Gastroesophageal sphincter (tissue), 4 donors: ENCODE measurements at regions not wholly inside any gene's neighbourhood (a gene's known extent, or its start where the extent isn't known, plus 50 kb on each side); places are given as distances from the start of the nearest gene placed in this dataset.
A peak's percentile ranks its signal among the peaks of the same experiment; 100 is the strongest.

Experiments
- ATAC-seq: fragments of 150-250 bp; one replicate; pipeline ENCODE4 v1.9.1; 2016; ENCODE audit warnings: mild to moderate bottlenecking, moderate library complexity
- H3K27ac ChIP-seq, 4 donors: fragments of 200-600 bp; sonication (generic) in 3 of 4; 1 replicate in 3 of 4; 2 replicates in 1 of 4; pipeline ENCODE4 v1.5.1; 2016 to 2019
- H3K27me3 ChIP-seq: fragments of 200-600 bp; sonication (generic); one replicate; pipeline ENCODE4 v1.5.1; 2019
- H3K36me3 ChIP-seq, 2 donors: fragments of 200-600 bp; sonication (generic); one replicate each; pipeline ENCODE4 v1.5.1; 2019; ENCODE audit warnings: control low read depth in 1 of 2
- H3K4me1 ChIP-seq, 3 donors: fragments of 200-600 bp; sonication (generic); 1 replicate in 2 of 3; 2 replicates in 1 of 3; pipeline ENCODE4 v1.5.1; 2016 to 2019; ENCODE audit warnings: control low read depth in 2 of 3
- H3K4me3 ChIP-seq, 2 donors: fragments of 200-600 bp; sonication (generic); one replicate each; pipeline ENCODE4 v1.5.1; 2019; ENCODE audit warnings: mild to moderate bottlenecking in 1 of 2, moderate library complexity in 1 of 2
- H3K9me3 ChIP-seq, 3 donors: fragments of 200-600 bp; sonication (generic); one replicate each; pipeline ENCODE4 v1.5.1; 2017 to 2019; ENCODE audit warnings: control low read depth in 2 of 3
- EP300 ChIP-seq: sonication (generic); formaldehyde crosslinking; IDR thresholded peaks from one replicate; pipeline ENCODE4 v1.6.1; 2017; ENCODE audit warnings: antibody characterized with exemption, mild to moderate bottlenecking
- POLR2A ChIP-seq, 2 donors: fragments of 450-650 bp; IDR thresholded peaks; one replicate each; pipeline ENCODE4 v1.6.1; 2017; ENCODE audit warnings: antibody characterized with exemption in 2 of 2, mild to moderate bottlenecking in 2 of 2, moderate library complexity in 1 of 2
- POLR2AphosphoS5 ChIP-seq: sonication (generic); formaldehyde crosslinking; IDR thresholded peaks from one replicate; pipeline ENCODE4 v1.6.1; 2017; ENCODE audit warnings: antibody characterized with exemption
- WGBS, 2 donors: methylation state at CpG; one replicate each; pipeline ENCODE4 v1.1.5; 2018; ENCODE audit warnings: low coverage in 1 of 2; 5-methylcytosine and 5-hydroxymethylcytosine counted together
- TF ChIP-seq, protein P1 (sequence below), 4 experiments: fragments of 200-600 bp in 2 of 4; fragments of 450-650 bp in 2 of 4; sonication (generic) in 1 of 4; IDR thresholded peaks; one replicate each; pipeline ENCODE4 v1.5.1; 2017 to 2019; ENCODE audit warnings: antibody characterized with exemption in 4 of 4, mild to moderate bottlenecking in 2 of 4, moderate library complexity in 2 of 4

DNA sequence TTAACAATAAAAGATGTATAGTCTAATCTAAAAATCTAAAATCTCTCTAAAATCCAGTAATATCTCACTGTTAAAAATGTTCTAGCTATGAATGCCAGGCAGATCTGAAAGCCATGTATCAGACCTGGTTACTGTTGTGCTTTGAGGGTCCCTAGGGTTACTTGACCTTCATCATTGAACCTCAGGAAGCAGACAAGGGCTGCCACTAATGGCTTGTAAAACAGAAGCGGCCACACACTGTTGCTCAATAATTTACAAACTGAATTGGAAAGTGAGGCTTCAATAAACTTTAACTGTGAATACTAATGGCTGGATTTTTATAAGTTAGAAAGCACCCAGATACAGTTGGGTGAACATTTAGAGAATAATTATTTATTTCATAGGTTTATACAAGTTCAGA is 198.0 kb upstream of the RPS23 start:
- Histone ChIP-seq H3K9me3 (no peaks in the 10 kb centered on the region), H3K27ac (no peak overlapping the region), H3K27me3 (no peaks in the 10 kb centered on the region), H3K36me3 (no peaks in the 10 kb centered on the region), H3K4me3 (no peak overlapping the region), H3K4me1 (no peaks in the 10 kb centered on the region)
- ATAC-seq, result no peak
- WGBS, 2 donors, result 90% methylated on average over 1 of the region's 1 CpG; no CpG with 5 or more reads in 1 of the 2 donors
- TF ChIP-seq, protein P1, sequence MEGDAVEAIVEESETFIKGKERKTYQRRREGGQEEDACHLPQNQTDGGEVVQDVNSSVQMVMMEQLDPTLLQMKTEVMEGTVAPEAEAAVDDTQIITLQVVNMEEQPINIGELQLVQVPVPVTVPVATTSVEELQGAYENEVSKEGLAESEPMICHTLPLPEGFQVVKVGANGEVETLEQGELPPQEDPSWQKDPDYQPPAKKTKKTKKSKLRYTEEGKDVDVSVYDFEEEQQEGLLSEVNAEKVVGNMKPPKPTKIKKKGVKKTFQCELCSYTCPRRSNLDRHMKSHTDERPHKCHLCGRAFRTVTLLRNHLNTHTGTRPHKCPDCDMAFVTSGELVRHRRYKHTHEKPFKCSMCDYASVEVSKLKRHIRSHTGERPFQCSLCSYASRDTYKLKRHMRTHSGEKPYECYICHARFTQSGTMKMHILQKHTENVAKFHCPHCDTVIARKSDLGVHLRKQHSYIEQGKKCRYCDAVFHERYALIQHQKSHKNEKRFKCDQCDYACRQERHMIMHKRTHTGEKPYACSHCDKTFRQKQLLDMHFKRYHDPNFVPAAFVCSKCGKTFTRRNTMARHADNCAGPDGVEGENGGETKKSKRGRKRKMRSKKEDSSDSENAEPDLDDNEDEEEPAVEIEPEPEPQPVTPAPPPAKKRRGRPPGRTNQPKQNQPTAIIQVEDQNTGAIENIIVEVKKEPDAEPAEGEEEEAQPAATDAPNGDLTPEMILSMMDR (IDR thresholded peaks at IDR 0.05), result no peak
- TF ChIP-seq POLR2A (IDR thresholded peaks at IDR 0.05), result no peak
- no peak for TF ChIP-seq POLR2AphosphoS5

- no peak for TF ChIP-seq POLR2AphosphoS5
- TF ChIP-seq, protein P1 (IDR thresholded peaks at IDR 0.05), result no peak
- no peak for TF ChIP-seq POLR2A (IDR thresholded peaks at IDR 0.05)
- no peak for TF ChIP-seq EP300
- Histone ChIP-seq H3K27ac (no peak overlapping the region), H3K36me3 (no peaks in the 10 kb centered on the region), H3K4me1 (no peaks in the 10 kb centered on the region), H3K4me3 (no peak overlapping the region), H3K27me3 (no peaks in the 10 kb centered on the region), H3K9me3 (no peaks in the 10 kb centered on the region)
- no peak for ATAC-seq
These were observed 195.1 kb upstream of the RPS23 start for GRCh38 chr5:82473262-82473661.

DNA sequence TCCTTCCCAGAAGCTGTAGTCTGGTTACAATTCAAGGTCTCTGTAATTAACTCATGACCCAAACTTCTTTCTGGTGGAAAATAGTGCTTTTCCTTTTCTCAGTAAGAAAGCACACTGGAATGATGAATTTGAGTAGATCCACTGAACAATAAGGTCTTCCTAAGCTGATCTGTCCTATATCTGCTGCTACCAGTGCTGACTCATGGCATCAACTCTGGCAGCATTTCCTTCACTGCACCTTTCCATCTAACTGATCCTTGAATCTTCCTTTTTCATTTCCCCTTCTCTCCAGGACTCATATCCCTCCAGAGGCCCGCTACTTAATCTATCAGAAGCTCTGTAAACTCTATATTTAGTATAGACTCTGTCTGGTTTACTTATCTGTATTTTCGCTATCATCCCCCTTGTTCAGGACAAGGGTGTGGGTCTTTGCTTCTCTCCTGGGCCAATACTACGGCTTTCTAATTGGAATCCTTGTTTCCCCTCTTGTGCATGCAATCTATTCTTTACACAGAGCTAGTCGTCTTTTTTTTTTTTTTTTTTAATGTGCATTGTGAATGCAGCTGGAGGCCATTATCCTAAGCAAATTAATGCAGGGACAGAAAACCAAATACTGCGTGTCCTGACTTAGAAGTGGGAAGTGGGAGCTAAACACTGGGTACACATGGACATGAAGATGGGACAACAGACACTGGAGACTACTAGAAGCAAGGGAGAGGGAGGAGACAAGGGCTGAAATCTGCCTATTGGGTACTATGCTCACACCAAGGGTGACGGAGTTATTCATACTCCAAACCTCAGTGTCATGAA is 192.2 kb upstream of the RPS23 start:
- WGBS, 2 donors, result 71 to 75% methylated on average over 4 to 5 of the region's 6 CpGs
- ATAC-seq, result no peak
- Histone ChIP-seq H3K36me3 (no peaks in the 10 kb centered on the region), H3K27ac (no peak overlapping the region), H3K4me1 (no peaks in the 10 kb centered on the region), H3K27me3 (no peaks in the 10 kb centered on the region), H3K9me3 (no peaks in the 10 kb centered on the region), H3K4me3 (no peak overlapping the region)
- TF ChIP-seq POLR2AphosphoS5 (no peak), POLR2A (IDR thresholded peaks at IDR 0.05) (no peak), EP300 (no peak)
- TF ChIP-seq, protein P1 (IDR thresholded peaks at IDR 0.05), result no peak

- TF ChIP-seq, protein P1 (IDR thresholded peaks at IDR 0.05), result peak in 1 of 4 experiments; percentile 32
- no peak for TF ChIP-seq POLR2AphosphoS5
- H3K36me3 ChIP-seq, result no peaks in the 10 kb centered on the region
- no peak overlapping the region for H3K4me3 ChIP-seq
- H3K27me3 ChIP-seq, result no peaks in the 10 kb centered on the region
- peaks cover 0 to 8% (median 0%) of the 10 kb centered on the region in 3 donors for H3K9me3 ChIP-seq
- no peak for ATAC-seq
- 62 to 66% methylated on average over 6 of the region's 6 CpGs for WGBS, 2 donors
- no peak overlapping the region for H3K27ac ChIP-seq
- H3K4me1 ChIP-seq, result no peaks in the 10 kb centered on the region
These were observed 188.9 kb upstream of the RPS23 start for GRCh38 chr5:82466986-82467561.

DNA sequence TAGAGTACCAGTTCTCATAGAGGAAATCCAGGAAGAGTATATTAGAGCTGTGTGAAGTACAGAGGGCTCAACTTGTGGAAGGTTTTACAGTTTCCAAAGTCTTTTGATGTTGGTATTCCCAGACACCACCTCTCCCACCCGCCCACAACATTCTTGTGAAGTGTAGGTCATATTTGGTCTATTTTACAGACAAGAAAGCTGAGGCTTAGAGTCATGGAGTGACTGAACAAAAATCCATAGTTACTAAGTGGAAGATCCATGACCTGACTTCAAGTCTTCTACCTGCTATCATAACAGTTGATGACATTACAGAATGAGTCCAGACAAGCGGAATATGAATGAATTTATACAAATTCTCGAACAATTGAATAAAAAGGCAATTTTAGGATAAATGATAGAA is 187.1 kb upstream of the RPS23 start:
- no peak overlapping the region for H3K27ac ChIP-seq
- no peaks in the 10 kb centered on the region for H3K27me3 ChIP-seq
- no peaks in the 10 kb centered on the region for H3K36me3 ChIP-seq
- WGBS, 2 donors, result 79 to 91% methylated on average over 3 of the region's 3 CpGs
- no peaks in the 10 kb centered on the region for H3K4me1 ChIP-seq
- ATAC-seq, result no peak
- H3K4me3 ChIP-seq, result no peak overlapping the region
- peaks cover 0 to 8% (median 0%) of the 10 kb centered on the region in 3 donors for H3K9me3 ChIP-seq
- no peak for TF ChIP-seq POLR2AphosphoS5
- TF ChIP-seq, protein P1 (IDR thresholded peaks at IDR 0.05), result no peak
- TF ChIP-seq EP300, result no peak
- no peak for TF ChIP-seq POLR2A (IDR thresholded peaks at IDR 0.05)
